ENCODE measurements at regions not wholly inside any gene's neighbourhood (a gene's known extent, or its start where the extent isn't known, plus 50 kb on each side); places are given as distances from the start of the nearest gene placed in this dataset.

GRCh38 chr16:35692824-35693223 is 2233.4 kb downstream of the TP53TG3F start:
- H3K4me1 Mint-ChIP-seq, result no peaks in the 10 kb centered on the region
- H3K27ac Mint-ChIP-seq, result no peak overlapping the region
- CTCF ChIA-PET, result no interaction called here
- H3K36me3 Mint-ChIP-seq, result peaks cover 90% of the 10 kb centered on the region
- peaks cover 8% of the 10 kb centered on the region for H3K27me3 Mint-ChIP-seq (ENCODE audit: low read depth)
- TF ChIP-seq AFF4 (CRISPR knock-in tag; IDR thresholded peaks at IDR 0.05; ENCODE audit: borderline replicate concordance) (no peak), HMGA2 (CRISPR knock-in tag; IDR thresholded peaks at IDR 0.05) (no peak), ZNF416 (CRISPR knock-in tag; IDR thresholded peaks at IDR 0.05) (no peak), ZNF396 (CRISPR knock-in tag; IDR thresholded peaks at IDR 0.05; ENCODE audit: borderline replicate concordance) (no peak), ZBTB21 (CRISPR knock-in tag; IDR thresholded peaks at IDR 0.05; ENCODE audit: borderline replicate concordance) (no peak), CREM (CRISPR knock-in tag; IDR thresholded peaks at IDR 0.05) (no peak), ZNF138 (CRISPR knock-in tag; conservative IDR thresholded peaks at IDR 0.05) (no peak), JUN (CRISPR knock-in tag; IDR thresholded peaks at IDR 0.05) (no peak), JAZF1 (CRISPR knock-in tag; IDR thresholded peaks at IDR 0.05) (no peak)
- TF ChIP-seq, protein P1, sequence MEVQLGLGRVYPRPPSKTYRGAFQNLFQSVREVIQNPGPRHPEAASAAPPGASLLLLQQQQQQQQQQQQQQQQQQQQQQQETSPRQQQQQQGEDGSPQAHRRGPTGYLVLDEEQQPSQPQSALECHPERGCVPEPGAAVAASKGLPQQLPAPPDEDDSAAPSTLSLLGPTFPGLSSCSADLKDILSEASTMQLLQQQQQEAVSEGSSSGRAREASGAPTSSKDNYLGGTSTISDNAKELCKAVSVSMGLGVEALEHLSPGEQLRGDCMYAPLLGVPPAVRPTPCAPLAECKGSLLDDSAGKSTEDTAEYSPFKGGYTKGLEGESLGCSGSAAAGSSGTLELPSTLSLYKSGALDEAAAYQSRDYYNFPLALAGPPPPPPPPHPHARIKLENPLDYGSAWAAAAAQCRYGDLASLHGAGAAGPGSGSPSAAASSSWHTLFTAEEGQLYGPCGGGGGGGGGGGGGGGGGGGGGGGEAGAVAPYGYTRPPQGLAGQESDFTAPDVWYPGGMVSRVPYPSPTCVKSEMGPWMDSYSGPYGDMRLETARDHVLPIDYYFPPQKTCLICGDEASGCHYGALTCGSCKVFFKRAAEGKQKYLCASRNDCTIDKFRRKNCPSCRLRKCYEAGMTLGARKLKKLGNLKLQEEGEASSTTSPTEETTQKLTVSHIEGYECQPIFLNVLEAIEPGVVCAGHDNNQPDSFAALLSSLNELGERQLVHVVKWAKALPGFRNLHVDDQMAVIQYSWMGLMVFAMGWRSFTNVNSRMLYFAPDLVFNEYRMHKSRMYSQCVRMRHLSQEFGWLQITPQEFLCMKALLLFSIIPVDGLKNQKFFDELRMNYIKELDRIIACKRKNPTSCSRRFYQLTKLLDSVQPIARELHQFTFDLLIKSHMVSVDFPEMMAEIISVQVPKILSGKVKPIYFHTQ (CRISPR knock-in tag; IDR thresholded peaks at IDR 0.05), result no peak
- TF ChIP-seq, protein P2, sequence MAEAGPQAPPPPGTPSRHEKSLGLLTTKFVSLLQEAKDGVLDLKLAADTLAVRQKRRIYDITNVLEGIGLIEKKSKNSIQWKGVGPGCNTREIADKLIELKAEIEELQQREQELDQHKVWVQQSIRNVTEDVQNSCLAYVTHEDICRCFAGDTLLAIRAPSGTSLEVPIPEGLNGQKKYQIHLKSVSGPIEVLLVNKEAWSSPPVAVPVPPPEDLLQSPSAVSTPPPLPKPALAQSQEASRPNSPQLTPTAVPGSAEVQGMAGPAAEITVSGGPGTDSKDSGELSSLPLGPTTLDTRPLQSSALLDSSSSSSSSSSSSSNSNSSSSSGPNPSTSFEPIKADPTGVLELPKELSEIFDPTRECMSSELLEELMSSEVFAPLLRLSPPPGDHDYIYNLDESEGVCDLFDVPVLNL (CRISPR knock-in tag; IDR thresholded peaks at IDR 0.05; ENCODE audit: borderline replicate concordance, low read depth), result no peak
- TF ChIP-seq, protein P3, sequence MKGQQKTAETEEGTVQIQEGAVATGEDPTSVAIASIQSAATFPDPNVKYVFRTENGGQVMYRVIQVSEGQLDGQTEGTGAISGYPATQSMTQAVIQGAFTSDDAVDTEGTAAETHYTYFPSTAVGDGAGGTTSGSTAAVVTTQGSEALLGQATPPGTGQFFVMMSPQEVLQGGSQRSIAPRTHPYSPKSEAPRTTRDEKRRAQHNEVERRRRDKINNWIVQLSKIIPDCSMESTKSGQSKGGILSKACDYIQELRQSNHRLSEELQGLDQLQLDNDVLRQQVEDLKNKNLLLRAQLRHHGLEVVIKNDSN (CRISPR knock-in tag; IDR thresholded peaks at IDR 0.05), result no peak
- ATAC-seq (no peak), DNase-seq (ENCODE audit: low spot score) (no peak)
- no peak overlapping the region for H3K4me3 Mint-ChIP-seq
- H3K9me3 Mint-ChIP-seq, result peaks cover 96% of the 10 kb centered on the region
- POLR2A ChIA-PET, result no interaction called here

DNA sequence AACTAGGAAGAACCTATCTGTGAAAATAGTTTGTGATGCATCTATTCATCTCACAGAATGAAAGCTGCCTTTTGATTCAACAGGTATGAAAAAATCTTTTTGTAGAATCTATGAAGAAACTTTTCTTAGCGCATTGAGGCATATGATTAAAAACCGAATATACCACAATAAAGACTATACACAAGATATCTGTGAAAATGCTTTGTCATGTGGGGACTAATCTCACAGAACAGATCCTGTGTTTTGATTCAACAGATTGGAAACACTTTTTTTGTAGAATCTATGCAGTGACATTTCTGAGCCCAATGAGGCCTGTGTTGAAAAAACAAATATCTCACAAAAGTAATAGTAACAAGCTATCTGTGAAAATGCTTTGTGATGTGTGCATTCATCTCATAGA is 2247.5 kb downstream of the TP53TG3F start:
- no peak for TF ChIP-seq NR3C1 (CRISPR knock-in tag; conservative IDR thresholded peaks at IDR 0.05; ENCODE audit: low read depth)
- no peak for TF ChIP-seq SP1 (CRISPR knock-in tag; conservative IDR thresholded peaks at IDR 0.05)
- TF ChIP-seq FOXJ3 (CRISPR knock-in tag; IDR thresholded peaks at IDR 0.05; ENCODE audit: borderline replicate concordance), result no peak
- no peak for TF ChIP-seq MAX (CRISPR knock-in tag; IDR thresholded peaks at IDR 0.05)
- no peak for TF ChIP-seq FOXP1 (CRISPR knock-in tag; IDR thresholded peaks at IDR 0.05; ENCODE audit: borderline replicate concordance)
- TF ChIP-seq CREB1 (CRISPR knock-in tag; IDR thresholded peaks at IDR 0.05), result no peak
- TF ChIP-seq TEAD4 (CRISPR knock-in tag; IDR thresholded peaks at IDR 0.05), result no peak
- Mint-ChIP-seq H3K27ac (no peak overlapping the region), H3K4me1 (no peaks in the 10 kb centered on the region), H3K36me3 (peaks cover 65% of the 10 kb centered on the region), H3K4me3 (no peak overlapping the region), H3K27me3 (ENCODE audit: low read depth) (peaks cover 3% of the 10 kb centered on the region), H3K9me3 (peaks cover 65% of the 10 kb centered on the region)
- DNase-seq (ENCODE audit: low spot score), result no peak
- no peak for ATAC-seq
- POLR2A ChIA-PET, result no interaction called here
- CTCF ChIA-PET, result no interaction called here

Data from WTC11 (cell line).